Caco-2 (cell line): ENCODE measurements at regions not wholly inside any gene's neighbourhood (a gene's known extent, or its start where the extent isn't known, plus 50 kb on each side); places are given as distances from the start of the nearest gene placed in this dataset.
"Not testable (repeated sequence)": the region's sequence is repeated elsewhere in the genome, so short reads cannot be mapped to it uniquely, and the experiment has no call there.

Source experiments
- BruUV-seq: library from RNA; stranded (reverse); fragments of 400-500 nt; replicated peaks from 2 replicates; lab custom pipeline; 2021; lab: Mats Ljungman, UMichigan
- CTCF ChIA-PET: fragments of 300-600 bp; sonication (Branson Sonifier 250); formaldehyde crosslinking; loops from one replicate; lab custom pipeline; 2022; ENCODE audit warnings: antibody characterized with exemption; lab: Charles Lee
- POLR2A ChIA-PET: fragments of 300-600 bp; sonication (Branson Sonifier 250); formaldehyde crosslinking; loops from one replicate; lab custom pipeline; 2022; ENCODE audit warnings: antibody characterized with exemption; lab: Charles Lee
- DNase-seq, 2 experiments: peaks; one replicate each; pipeline versions ENCODE4 v3.0.0 to v3.0.0-alpha.2; 2020 to 2022
- H3K27me3 ChIP-seq: replicated peaks from 2 replicates; pipeline ENCODE4 v1.6.0; 2011; ENCODE audit warnings: low read length; ENCODE audit not compliant: control insufficient read depth, insufficient read depth
- H3K36me3 ChIP-seq: 2 replicates; pipeline ENCODE4 v1.5.1; 2011; ENCODE audit warnings: low read length; ENCODE audit not compliant: control insufficient read depth, insufficient read depth
- H3K4me1 ChIP-seq: fragments of 250-450 bp; sonication (Bioruptor Pico); 2 replicates; pipeline ENCODE4 v1.5.1; 2020; ENCODE audit warnings: mild to moderate bottlenecking
- H3K4me3 ChIP-seq: 2 replicates; pipeline ENCODE4 v1.5.1; 2011; ENCODE audit warnings: low read depth, mild to moderate bottlenecking, control low read depth, low read length
- H3K9me3 ChIP-seq: fragments of 250-450 bp; sonication (Bioruptor Pico); 2 replicates; pipeline ENCODE4 v1.5.1; 2020; ENCODE audit warnings: mild to moderate bottlenecking, moderate library complexity
- H3K27ac Mint-ChIP-seq: one replicate; pipeline ENCODE4 v1.8.0; 2022; ENCODE audit warnings: mixed read lengths; ENCODE audit not compliant: unreplicated experiment
- H3K27me3 Mint-ChIP-seq: one replicate; pipeline ENCODE4 v1.8.0; 2022; ENCODE audit warnings: mixed read lengths; ENCODE audit not compliant: insufficient read depth, unreplicated experiment
- H3K36me3 Mint-ChIP-seq: one replicate; pipeline ENCODE4 v1.8.0; 2022; ENCODE audit warnings: mild to moderate bottlenecking, mixed read lengths; ENCODE audit not compliant: insufficient read depth, unreplicated experiment
- H3K4me1 Mint-ChIP-seq: one replicate; pipeline ENCODE4 v1.8.0; 2022; ENCODE audit warnings: low read depth, mixed read lengths; ENCODE audit not compliant: unreplicated experiment
- H3K4me3 Mint-ChIP-seq: one replicate; pipeline ENCODE4 v1.8.0; 2022; ENCODE audit warnings: mild to moderate bottlenecking, moderate library complexity, mixed read lengths; ENCODE audit not compliant: unreplicated experiment
- H3K9me3 Mint-ChIP-seq: one replicate; pipeline ENCODE4 v1.8.0; 2022; ENCODE audit warnings: mixed read lengths; ENCODE audit not compliant: unreplicated experiment
- intact Hi-C: fragments of 100-400 bp; cut with micrococcal nuclease; formaldehyde crosslinking; loops from one replicate; pipeline ENCODE4 v1.10.0; 2022; ENCODE audit not compliant: unreplicated experiment
- TF ChIP-seq, protein P1 (sequence below), 2 experiments: fragments of 200-600 bp in 1 of 2; IDR thresholded peaks; 1 replicate in 1 of 2; 2 replicates in 1 of 2; pipeline versions ENCODE4 v1.5.1 to v1.8.0; 2011 to 2022; ENCODE audit warnings: antibody characterized with exemption in 1 of 2, control low read depth in 1 of 2, inconsistent platforms in 1 of 2, low read depth in 1 of 2, low read length in 1 of 2, mild to moderate bottlenecking in 1 of 2, moderate library complexity in 1 of 2; ENCODE audit not compliant: insufficient read depth in 1 of 2, severe bottlenecking in 1 of 2, unreplicated experiment in 1 of 2

DNA sequence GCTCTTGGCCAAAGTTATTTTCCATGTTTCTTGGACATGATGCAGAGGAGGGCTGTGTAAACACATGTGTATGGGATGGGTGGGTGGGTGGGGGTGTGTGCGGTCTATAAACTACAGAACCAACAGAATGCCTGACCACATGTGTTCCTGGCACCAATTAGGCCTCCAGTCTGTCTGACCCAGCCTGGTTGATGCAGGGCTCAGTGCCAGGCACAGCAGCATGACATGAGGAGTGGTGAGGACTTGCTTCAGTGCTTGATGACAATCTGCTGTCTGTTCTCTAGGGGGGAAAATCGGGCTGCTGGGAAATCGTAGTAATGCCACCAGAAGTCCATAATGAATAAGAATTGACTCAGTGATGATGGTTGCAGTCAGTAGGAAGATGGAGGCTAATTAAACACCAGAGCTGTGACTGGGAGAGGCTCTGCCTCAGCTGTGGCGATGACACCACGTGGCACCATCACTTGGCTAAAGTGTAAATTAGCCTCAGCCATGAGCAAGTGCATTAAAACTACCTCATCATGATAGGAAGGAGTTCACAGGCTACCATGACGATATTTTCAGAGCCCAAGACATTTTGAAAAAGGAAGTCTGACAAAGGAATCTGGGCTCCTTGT is 260.1 kb upstream of the PODXL start:
- Histone ChIP-seq H3K9me3 (0 out of 2 replicates have a peak, but pooled peaks cover 3% of the 10 kb centered on the region), H3K4me3 (no peak overlapping the region), H3K36me3 (no peaks in the 10 kb centered on the region), H3K27me3 (no peaks in the 10 kb centered on the region), H3K4me1 (no peaks in the 10 kb centered on the region)
- POLR2A ChIA-PET, result no interaction called here
- CTCF ChIA-PET, result no interaction called here
- peaks cover 19% of the 10 kb centered on the region for H3K27me3 Mint-ChIP-seq
- H3K36me3 Mint-ChIP-seq, result no peaks in the 10 kb centered on the region
- H3K4me3 Mint-ChIP-seq, result no peak overlapping the region
- DNase-seq, result no peak
- H3K4me1 Mint-ChIP-seq, result no peaks in the 10 kb centered on the region
- TF ChIP-seq, protein P1, sequence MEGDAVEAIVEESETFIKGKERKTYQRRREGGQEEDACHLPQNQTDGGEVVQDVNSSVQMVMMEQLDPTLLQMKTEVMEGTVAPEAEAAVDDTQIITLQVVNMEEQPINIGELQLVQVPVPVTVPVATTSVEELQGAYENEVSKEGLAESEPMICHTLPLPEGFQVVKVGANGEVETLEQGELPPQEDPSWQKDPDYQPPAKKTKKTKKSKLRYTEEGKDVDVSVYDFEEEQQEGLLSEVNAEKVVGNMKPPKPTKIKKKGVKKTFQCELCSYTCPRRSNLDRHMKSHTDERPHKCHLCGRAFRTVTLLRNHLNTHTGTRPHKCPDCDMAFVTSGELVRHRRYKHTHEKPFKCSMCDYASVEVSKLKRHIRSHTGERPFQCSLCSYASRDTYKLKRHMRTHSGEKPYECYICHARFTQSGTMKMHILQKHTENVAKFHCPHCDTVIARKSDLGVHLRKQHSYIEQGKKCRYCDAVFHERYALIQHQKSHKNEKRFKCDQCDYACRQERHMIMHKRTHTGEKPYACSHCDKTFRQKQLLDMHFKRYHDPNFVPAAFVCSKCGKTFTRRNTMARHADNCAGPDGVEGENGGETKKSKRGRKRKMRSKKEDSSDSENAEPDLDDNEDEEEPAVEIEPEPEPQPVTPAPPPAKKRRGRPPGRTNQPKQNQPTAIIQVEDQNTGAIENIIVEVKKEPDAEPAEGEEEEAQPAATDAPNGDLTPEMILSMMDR (IDR thresholded peaks at IDR 0.05; ENCODE audit: insufficient read depth in 1 of 2, low read depth in 1 of 2, low read length in 1 of 2, severe bottlenecking in 1 of 2, unreplicated experiment in 1 of 2), result no peak
- no peak overlapping the region for H3K27ac Mint-ChIP-seq
- H3K9me3 Mint-ChIP-seq, result no peaks in the 10 kb centered on the region
- intact Hi-C loops, result no loop called here
- no TSS peak for BruUV-seq

DNA sequence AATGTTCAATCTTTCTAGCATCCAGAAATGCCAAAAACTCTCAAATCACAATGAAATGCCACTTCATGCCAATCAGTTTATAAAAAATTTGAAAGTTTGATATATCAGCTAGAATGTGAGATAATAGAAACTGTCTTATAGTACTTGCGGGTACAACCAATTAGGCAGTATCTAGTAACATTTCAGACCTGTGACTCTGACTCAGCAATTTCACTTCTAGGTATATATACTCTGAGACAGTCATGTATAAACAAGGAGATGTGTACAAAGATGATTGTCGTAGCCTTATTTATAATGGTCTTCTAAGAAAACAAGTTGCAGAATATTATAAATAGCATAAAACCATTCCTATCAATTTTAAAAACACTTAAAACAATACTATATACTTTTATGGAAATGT is 252.3 kb upstream of the PODXL start:
- Histone ChIP-seq H3K36me3 (no peaks in the 10 kb centered on the region), H3K4me3 (no peak overlapping the region), H3K4me1 (no peaks in the 10 kb centered on the region), H3K9me3 (no peaks in the 10 kb centered on the region), H3K27me3 (no peaks in the 10 kb centered on the region)
- ChIA-PET POLR2A (no interaction called here), CTCF (no interaction called here)
- Mint-ChIP-seq H3K27me3 (peaks cover 20% of the 10 kb centered on the region), H3K9me3 (no peaks in the 10 kb centered on the region), H3K36me3 (no peaks in the 10 kb centered on the region), H3K4me3 (no peak overlapping the region), H3K27ac (no peak overlapping the region), H3K4me1 (no peaks in the 10 kb centered on the region)
- no peak for DNase-seq
- no TSS peak for BruUV-seq
- intact Hi-C loops, result no loop called here
- TF ChIP-seq, protein P1 (IDR thresholded peaks at IDR 0.05; ENCODE audit: insufficient read depth in 1 of 2, low read depth in 1 of 2, low read length in 1 of 2, severe bottlenecking in 1 of 2, unreplicated experiment in 1 of 2), result no peak

DNA sequence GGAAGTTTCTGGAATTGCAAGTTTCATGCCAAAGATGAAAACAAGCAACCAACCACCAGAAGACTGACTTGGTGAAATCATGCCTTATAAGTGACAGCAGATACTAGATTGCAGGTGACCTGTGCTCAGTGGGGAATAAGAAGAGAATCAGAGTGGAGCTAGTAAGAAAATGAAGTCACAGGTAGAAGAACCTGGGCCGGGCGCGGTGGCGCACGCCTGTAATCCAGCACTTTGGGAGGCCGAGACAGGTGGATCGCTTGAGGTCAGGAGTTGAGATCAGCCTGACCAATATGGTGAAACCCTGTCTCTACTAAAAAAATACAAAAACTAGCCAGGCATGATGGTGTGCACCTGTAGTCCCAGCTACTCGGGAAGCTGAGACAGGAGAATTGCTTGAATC is 251.7 kb upstream of the PODXL start:
- H3K27me3 Mint-ChIP-seq, result peaks cover 20% of the 10 kb centered on the region

More for the DNA sequence above, 251.7 kb upstream of the PODXL start:
- H3K4me3 Mint-ChIP-seq, H3K36me3 ChIP-seq, CTCF ChIA-PET, H3K9me3 ChIP-seq, H3K4me1 Mint-ChIP-seq, POLR2A ChIA-PET, H3K4me3 ChIP-seq, BruUV-seq, H3K4me1 ChIP-seq, intact Hi-C loops, H3K9me3 Mint-ChIP-seq, H3K36me3 Mint-ChIP-seq, H3K27me3 ChIP-seq, DNase-seq, H3K27ac Mint-ChIP-seq: not testable (repeated sequence)
